Hematopoietic multipotent progenitor cell (in vitro differentiated cells): ENCODE measurements at regions not wholly inside any gene's neighbourhood (a gene's known extent, or its start where the extent isn't known, plus 50 kb on each side); places are given as distances from the start of the nearest gene placed in this dataset.

Experiments used
- DNase-seq, 3 donors: peaks; one replicate each; pipeline ENCODE4 v3.0.0-alpha.2; 2011 to 2015; ENCODE audit warnings: low read depth in 2 of 3, low spot score in 2 of 3

DNA sequence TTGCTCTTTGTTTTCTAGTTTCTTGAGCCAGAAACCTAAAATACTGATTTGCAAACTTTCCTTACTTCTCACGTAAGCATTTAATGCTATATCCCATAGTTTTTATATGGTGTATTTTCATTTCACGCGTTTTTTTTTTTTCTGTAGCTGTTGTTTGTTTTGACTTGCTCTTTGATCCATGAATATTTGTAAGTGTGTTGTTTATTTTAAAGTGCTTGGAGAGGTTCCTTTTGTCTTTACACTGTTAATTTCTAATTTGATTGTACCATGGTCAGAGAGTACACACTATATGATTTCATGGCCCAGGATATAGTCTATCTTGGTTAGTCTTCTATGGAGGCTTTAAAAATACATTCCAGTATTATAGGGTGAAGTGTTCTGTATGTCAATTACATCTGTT lies 84.8 kb upstream of the RNF217 start:
- DNase-seq = no peak

DNA sequence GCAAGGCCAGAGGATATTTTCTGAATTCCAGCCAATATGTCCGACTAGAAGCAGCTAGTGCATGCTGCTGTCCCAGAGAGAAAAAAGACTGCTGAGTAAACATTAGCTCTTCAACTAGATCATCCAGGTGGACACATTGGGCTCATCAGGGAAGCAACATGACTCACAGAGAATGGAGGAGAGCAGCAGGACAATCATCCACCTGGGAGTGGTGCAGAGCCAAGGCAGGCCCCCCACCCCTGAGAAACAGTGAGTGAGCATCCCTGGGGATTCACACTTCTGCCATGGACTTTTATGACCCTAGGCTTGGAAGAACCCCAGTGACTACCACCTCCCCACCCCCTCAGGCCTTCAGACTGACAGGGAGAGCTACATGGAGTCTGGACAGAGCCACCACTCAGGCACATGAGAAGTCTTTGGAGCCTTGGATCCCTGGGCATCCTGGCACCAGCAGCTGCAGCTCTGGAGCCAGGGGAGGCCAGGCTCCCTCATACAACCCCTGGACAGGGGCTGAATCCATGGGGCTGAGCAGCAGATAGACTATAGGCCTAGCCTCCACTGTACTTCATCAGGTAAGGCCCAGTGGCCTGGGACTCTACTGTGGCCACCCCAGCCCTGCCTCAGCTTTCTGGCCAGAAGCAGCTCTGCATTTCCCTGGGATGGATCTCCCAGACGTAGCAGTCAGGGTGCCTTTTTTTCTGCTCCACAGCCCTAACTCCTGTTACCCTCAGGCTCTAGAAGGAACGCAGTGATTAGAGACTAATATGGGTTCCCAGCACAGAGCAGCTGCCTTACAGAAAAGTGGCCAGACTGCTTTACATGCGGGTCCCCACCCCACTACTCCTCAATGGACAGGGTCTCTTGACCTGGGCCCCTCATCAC lies 82.9 kb upstream of the RNF217 start:
- DNase-seq = no peak

- DNase-seq = no peak
Measured at GRCh38 chr6:124879992-124880355, 82.3 kb upstream of the RNF217 start.

GRCh38 chr6:124881898-124882578 lies 80.2 kb upstream of the RNF217 start:
- DNase-seq = no peak

GRCh38 chr6:124882579-124883393 lies 79.5 kb upstream of the RNF217 start:
- peak in 2 of 3 donors; percentile 26 to 63 for DNase-seq

DNA sequence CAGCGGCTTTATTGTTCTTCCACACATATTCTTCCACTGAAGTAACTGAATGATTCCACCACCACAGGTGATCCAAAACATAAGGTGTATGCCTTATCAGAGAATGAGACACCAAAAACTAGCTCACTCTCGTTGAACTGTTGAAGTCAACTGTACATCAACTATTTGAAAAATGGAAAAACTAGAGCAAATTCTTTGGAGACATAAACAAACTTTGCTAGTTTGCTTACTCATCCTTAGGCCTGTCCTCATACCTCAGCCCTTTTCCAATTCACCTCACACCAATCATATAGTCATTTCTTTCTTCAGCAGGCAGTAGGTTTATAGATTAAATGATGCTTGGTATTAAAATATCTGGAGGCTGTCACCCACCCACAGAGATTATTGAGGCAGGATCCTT lies 77.1 kb upstream of the RNF217 start:
- DNase-seq = no peak

GRCh38 chr6:124887872-124888580 lies 74.2 kb upstream of the RNF217 start:
- no peak for DNase-seq

- DNase-seq = peak in 2 of 3 donors; percentile 46 to 76
Measured at GRCh38 chr6:124888581-124889371, 73.5 kb upstream of the RNF217 start.

GRCh38 chr6:124901084-124901483 lies 61.2 kb upstream of the RNF217 start:
- DNase-seq = no peak

DNA sequence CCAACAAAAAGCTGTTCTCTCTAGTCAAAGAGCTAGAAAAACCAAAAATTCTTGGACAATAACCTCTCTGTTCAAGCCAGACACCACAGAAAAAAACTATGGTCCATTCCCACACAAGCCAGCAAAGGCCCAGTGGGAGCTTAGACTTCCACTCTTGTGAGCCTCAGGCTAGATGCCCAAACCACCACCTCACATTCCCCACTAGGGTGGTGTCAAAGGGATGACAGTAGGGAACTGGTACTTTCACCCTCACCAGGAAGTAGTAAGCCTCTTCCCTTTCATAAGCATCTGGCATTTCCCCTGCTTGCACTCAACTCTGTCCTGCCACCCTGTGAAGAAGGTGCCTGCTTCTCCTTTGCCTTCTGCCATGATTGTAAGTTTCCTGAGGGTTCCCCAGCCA lies 58.4 kb upstream of the RNF217 start:
- DNase-seq = no peak

DNA sequence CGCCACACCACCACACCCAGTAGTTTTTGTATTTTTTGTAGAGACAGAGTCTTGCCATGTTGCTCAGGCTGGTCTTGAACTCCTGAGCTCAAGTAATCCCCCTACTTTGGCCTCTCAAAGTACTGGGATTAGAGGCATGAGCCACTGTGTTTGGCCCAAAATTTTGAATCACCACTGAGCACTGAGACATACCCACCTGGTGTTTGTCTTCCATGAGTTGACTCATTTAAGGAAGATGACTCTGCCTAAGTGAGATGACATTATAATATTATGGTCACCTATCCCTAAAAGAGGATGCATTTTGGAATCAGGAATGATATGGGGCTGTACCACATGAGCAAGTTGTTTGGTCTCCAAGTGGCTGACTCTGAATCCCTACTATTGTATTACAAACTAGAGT lies 54.6 kb upstream of the RNF217 start:
- DNase-seq = no peak
